Activated T-helper 17 cell treated with anti-CD3 and anti-CD28 coated beads, Interleukin-2, amount 50 U/mL, for 72 hours (primary cell): ENCODE measurements at regions not wholly inside any gene's neighbourhood (a gene's known extent, or its start where the extent isn't known, plus 50 kb on each side); places are given as distances from the start of the nearest gene placed in this dataset.
A peak's percentile ranks its signal among the peaks of the same experiment; 100 is the strongest.

Source experiments
- ATAC-seq: fragments of 150-1000 bp; cut with Tn5 transposase; replicated peaks from 2 replicates; pipeline ENCODE4 v1.10.0; 2021; ENCODE audit warnings: mild to moderate bottlenecking, moderate library complexity
- H3K27ac Mint-ChIP-seq: one replicate; pipeline ENCODE4 v1.8.0; 2022; ENCODE audit warnings: mixed read lengths
- H3K27me3 Mint-ChIP-seq: one replicate; pipeline ENCODE4 v1.8.0; 2022; ENCODE audit warnings: mixed read lengths
- H3K36me3 Mint-ChIP-seq: one replicate; pipeline ENCODE4 v1.8.0; 2022; ENCODE audit warnings: low read depth, mild to moderate bottlenecking, mixed read lengths
- H3K4me1 Mint-ChIP-seq: one replicate; pipeline ENCODE4 v1.8.0; 2022; ENCODE audit warnings: mixed read lengths
- H3K4me3 Mint-ChIP-seq: one replicate; pipeline ENCODE4 v1.8.0; 2022; ENCODE audit warnings: mild to moderate bottlenecking, mixed read lengths
- H3K9me3 Mint-ChIP-seq: one replicate; pipeline ENCODE4 v1.8.0; 2022; ENCODE audit warnings: mixed read lengths

DNA sequence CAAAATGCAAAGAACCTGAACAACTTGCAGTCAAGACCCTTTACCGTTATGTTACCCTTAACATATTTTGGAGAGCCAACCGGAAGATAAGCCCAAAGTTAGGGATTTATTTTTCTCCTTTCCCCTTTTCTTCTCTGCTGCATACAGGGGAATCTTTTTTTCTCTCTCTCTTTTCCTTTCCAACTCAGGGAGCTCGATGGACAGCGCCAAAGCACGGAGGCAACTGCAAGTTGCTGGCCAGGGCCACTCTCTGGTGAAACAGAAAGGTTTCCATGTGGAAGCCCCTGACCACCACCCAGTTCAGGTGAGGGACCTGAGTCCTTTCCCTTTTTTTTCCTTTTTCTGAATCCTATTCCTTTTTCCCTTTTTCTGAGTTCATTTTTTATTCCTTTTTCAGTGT, 98.8 kb upstream of the COX10 start:
- Mint-ChIP-seq H3K27me3 (no peaks in the 10 kb centered on the region), H3K4me3 (no peak overlapping the region), H3K9me3 (no peaks in the 10 kb centered on the region), H3K36me3 (no peaks in the 10 kb centered on the region), H3K27ac (no peak overlapping the region), H3K4me1 (peaks cover 15% of the 10 kb centered on the region)
- no peak for ATAC-seq

DNA sequence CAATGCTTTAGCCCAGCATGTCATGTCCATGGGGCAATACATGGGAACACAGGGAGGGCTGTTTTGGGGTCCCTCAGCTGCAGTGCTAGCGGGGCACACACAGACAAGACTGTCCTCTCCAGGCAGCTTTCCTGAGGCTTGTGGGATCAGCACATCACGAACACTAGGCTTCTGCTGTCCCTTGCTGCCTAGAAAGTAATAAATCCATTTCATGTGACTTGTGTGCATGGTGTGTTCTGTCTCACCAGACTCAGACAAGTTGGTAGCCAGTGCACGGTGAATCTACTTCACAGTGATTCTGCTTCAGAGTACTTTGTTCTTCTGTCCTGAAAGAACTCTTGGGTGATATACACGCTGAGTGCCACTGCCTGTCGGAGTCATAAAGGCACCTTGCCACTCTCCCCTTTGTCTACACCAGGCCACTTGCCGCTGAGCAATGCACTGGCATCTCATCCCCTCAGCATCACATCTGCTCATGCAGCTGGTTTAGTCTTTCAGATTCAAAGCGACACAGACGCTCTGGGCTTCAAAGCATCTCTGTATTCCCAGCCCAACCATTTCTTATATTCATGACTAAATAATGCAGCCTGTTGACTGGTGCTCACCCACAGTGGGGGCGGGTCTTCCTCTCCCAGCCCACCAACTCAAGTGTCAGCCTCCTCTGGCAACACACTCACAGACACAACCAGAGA, 95.2 kb upstream of the COX10 start:
- no peak for ATAC-seq
- Mint-ChIP-seq H3K4me1 (peaks cover 15% of the 10 kb centered on the region), H3K27ac (no peak overlapping the region), H3K4me3 (no peak overlapping the region), H3K9me3 (no peaks in the 10 kb centered on the region), H3K36me3 (peaks cover 5% of the 10 kb centered on the region), H3K27me3 (no peaks in the 10 kb centered on the region)

DNA sequence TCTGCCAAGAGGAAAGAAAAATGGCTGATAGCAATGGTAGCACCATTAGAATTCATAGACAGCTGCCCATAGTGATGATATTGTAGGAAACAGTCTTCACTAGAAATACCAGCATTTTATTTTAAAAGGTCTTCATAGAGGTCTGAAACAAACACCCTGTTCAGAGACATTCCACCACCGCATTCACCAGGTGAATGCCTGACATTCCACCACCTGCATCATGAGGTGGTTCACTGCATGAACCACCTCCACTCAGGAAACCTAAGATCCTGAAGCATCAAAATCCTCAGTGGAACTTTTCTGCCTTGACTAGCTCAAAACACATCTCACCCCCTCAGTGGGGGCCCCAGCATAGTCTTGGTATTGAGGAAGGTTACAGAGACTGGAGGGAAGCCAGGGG, 91.5 kb upstream of the COX10 start:
- Mint-ChIP-seq H3K27me3 (no peaks in the 10 kb centered on the region), H3K27ac (no peak overlapping the region), H3K36me3 (peaks cover 5% of the 10 kb centered on the region), H3K4me1 (no peaks in the 10 kb centered on the region), H3K4me3 (no peak overlapping the region), H3K9me3 (no peaks in the 10 kb centered on the region)
- no peak for ATAC-seq

DNA sequence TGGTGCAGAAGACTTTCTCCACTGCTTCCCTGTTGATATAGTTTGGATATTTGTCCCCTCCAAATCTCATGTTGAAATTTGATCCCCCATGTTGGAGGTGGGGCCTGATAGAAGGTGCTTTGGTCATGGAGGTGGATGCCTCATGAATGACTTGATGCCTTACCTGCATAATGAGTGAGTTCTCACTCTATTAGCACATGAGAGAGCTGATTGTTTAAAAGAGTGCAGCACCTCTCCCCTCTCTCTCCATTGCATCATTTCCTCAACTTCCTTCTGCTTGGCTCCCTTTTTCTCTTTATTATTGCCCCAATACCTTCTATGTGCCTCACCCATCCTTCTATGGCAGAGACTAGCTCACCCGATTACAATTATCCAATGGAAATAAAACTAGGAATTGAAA, 90.8 kb upstream of the COX10 start:
- no peak for ATAC-seq
- H3K27ac Mint-ChIP-seq: no peak overlapping the region

DNA sequence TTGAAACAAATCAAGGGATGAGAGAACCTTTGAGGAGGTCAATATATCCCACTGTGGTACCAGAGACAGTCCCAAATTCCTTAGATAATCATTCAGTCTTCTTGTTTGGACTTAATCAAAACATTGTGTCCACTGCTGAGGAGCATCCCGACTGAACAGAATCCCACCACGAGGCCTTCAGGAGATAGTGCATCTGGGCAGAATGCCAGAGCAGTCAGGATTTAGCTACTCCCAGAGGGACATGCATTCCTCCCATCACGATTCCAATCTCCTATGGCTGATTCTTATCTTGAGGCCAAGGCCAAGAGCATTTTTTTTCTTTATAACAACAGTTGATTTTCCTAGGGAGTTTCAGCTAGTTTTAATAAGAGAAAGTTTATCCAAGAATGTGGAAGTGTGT, 87.4 kb upstream of the COX10 start:
- H3K36me3 Mint-ChIP-seq: peaks cover 2% of the 10 kb centered on the region
- no peaks in the 10 kb centered on the region for H3K27me3 Mint-ChIP-seq
- no peak overlapping the region for H3K27ac Mint-ChIP-seq
- peaks cover 4% of the 10 kb centered on the region for H3K4me1 Mint-ChIP-seq
- H3K9me3 Mint-ChIP-seq: peaks cover 4% of the 10 kb centered on the region
- no peak overlapping the region for H3K4me3 Mint-ChIP-seq
- ATAC-seq: no peak

More for the DNA sequence above, 90.8 kb upstream of the COX10 start:
- Mint-ChIP-seq H3K27me3 (no peaks in the 10 kb centered on the region), H3K4me1 (no peaks in the 10 kb centered on the region), H3K4me3 (no peak overlapping the region), H3K36me3 (peaks cover 5% of the 10 kb centered on the region), H3K9me3 (no peaks in the 10 kb centered on the region)

DNA sequence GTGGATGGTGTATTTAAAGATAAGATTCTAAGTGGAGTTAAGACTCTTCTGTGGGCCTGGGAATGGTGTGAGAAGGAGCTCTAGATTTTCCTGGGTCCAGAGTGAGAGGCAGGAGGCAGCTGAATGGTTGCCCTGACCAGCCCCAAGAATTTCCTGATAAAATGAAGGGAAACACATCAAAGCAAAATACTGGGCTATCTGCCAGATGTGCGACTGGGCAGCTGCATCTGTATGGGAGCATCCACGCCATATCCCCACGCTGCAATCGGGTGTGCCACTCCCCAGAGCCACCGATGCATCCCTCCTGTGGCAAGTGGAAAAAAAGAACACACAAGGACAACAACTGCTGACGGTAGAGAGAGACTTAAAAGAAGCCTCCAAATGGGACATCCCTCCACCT, 84.3 kb upstream of the COX10 start:
- H3K9me3 Mint-ChIP-seq: peaks cover 4% of the 10 kb centered on the region
- H3K27ac Mint-ChIP-seq: no peak overlapping the region
- no peaks in the 10 kb centered on the region for H3K36me3 Mint-ChIP-seq
- H3K4me1 Mint-ChIP-seq: peaks cover 4% of the 10 kb centered on the region
- H3K4me3 Mint-ChIP-seq: no peak overlapping the region
- ATAC-seq: no peak
- H3K27me3 Mint-ChIP-seq: no peaks in the 10 kb centered on the region

DNA sequence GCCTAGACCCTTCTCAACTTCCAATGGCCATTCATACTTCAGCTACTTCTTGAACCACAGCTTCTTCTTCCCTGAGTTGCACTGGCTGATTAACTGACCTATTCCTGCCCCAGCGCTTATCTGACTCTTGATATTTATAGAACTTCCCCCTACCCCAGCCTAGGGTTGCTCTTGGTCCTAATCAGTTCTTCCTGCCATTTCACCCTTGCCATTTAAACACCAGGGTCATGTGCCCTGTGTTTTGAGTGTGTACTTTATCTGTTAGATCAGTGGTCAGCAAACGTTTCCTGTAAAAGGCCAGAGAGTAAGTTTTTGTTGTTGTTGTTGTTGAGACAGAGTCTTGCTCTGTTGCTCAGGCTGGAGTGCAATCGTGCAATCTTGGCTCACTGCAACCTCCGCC, 82.4 kb upstream of the COX10 start:
- no peaks in the 10 kb centered on the region for H3K36me3 Mint-ChIP-seq
- H3K9me3 Mint-ChIP-seq: peaks cover 4% of the 10 kb centered on the region
- H3K4me1 Mint-ChIP-seq: peaks cover 4% of the 10 kb centered on the region
- H3K27me3 Mint-ChIP-seq: no peaks in the 10 kb centered on the region
- no peak overlapping the region for H3K4me3 Mint-ChIP-seq
- ATAC-seq: no peak
- H3K27ac Mint-ChIP-seq: no peak overlapping the region

DNA sequence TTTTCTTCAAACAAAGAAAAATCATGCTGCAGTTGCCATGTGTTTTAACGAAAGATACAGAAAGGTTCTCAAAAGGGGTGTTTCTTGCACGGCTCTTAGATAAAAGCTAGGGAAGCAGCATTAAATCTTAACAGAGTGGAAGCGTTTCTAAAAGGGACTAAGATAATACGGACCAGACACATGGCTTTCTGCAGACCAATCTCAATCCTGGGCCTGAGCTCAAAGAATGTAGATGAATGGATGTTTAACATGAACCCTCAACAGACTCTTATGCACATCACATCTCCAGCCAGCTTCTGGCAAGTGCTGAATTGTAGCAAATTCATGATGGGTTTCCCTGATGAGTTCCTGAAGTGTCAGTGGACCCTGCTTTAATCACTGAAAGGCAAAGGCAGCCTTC, 80.2 kb upstream of the COX10 start:
- no peak for ATAC-seq
- H3K4me1 Mint-ChIP-seq: peaks cover 8% of the 10 kb centered on the region
- H3K27ac Mint-ChIP-seq: no peak overlapping the region
- H3K36me3 Mint-ChIP-seq: no peaks in the 10 kb centered on the region
- no peak overlapping the region for H3K4me3 Mint-ChIP-seq
- H3K9me3 Mint-ChIP-seq: peaks cover 4% of the 10 kb centered on the region
- no peaks in the 10 kb centered on the region for H3K27me3 Mint-ChIP-seq

DNA sequence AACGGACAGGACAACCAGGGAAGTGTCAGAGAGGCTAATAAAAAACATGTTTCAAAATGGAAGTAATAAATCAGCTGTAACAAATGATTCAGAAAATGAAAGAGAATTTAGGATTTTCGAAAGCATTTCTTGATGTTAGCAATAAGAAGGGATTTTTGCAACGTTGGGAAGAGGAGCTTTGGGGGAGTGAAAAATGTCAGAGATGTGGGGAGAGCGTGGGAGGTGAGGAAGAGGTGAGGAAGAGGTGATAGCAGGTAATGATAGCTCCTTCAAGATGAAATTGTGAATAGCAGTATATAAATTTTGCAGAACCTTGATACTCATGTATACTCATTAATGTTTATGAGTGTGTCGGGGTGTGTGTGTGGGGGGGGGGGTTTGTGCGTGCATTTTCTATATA, 76.2 kb upstream of the COX10 start:
- Mint-ChIP-seq H3K9me3 (no peaks in the 10 kb centered on the region), H3K27me3 (no peaks in the 10 kb centered on the region), H3K36me3 (no peaks in the 10 kb centered on the region), H3K4me3 (no peak overlapping the region), H3K4me1 (peaks cover 3% of the 10 kb centered on the region), H3K27ac (no peak overlapping the region)
- no peak for ATAC-seq

DNA sequence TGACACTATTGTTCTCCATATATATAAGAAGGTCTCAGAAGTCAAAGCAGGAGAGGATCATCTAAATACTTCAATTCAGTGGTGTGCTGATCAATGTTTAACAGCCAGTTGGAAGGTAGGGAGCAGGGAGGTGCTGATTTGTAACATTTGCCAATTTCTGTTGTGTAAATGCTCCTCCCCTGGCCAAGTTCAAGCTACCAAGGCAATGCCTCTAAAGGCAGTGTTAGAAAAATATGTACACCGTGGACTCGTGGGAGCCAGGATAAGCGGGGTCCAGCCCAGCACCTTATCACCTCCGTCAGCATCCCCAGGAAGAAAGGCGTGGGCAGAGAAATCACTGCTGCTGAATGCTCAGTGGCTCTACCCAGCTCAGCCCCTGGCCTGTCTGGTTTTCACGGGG, 75.3 kb upstream of the COX10 start:
- Mint-ChIP-seq H3K27ac (no peak overlapping the region), H3K9me3 (no peaks in the 10 kb centered on the region), H3K27me3 (no peaks in the 10 kb centered on the region), H3K4me1 (peaks cover 3% of the 10 kb centered on the region), H3K36me3 (no peaks in the 10 kb centered on the region), H3K4me3 (no peak overlapping the region)
- ATAC-seq: no peak

DNA sequence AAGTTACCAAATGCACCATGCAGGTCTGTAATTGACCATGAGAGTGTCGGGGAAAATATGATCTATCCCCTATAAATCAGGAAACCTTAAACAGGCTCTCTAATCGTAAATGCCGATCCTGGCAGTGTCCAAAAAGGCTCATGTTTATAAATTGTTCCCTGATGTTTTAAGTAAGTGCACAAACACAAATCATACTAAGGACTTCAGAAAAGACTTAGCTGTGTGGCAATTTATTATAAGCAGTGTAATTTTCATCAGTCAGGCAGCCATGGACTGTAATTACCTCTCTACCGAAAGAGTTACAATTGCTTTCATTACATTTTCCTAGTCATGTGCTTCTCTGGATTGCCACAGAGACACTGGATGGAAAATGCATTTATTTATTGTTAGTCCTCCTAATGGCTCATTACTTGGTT, 73.4 kb upstream of the COX10 start:
- ATAC-seq: no peak

DNA sequence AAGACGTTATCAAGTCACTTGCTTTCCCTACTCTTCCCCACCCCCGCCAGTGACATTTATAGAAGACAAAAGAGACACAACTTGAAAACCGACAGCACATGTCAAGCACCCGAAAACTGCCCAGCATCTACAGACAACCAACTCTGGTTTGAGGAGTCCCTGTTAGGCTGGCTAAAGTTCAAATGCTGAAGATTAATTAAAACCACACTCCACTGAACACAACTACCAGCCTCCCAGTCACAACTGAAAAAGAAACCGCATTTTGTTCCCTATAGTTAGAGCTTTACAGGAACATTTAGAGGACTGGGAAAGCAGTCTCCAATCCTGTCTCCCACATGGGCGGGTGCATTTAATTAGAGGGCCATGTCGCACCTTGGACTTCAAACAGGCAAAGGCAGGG, 73.0 kb upstream of the COX10 start:
- Mint-ChIP-seq H3K27ac (no peak overlapping the region), H3K27me3 (no peaks in the 10 kb centered on the region), H3K4me3 (no peak overlapping the region), H3K4me1 (peaks cover 3% of the 10 kb centered on the region), H3K36me3 (no peaks in the 10 kb centered on the region), H3K9me3 (peaks cover 4% of the 10 kb centered on the region)
- ATAC-seq: no peak

More for the DNA sequence above, 73.4 kb upstream of the COX10 start:
- no peak overlapping the region for H3K4me3 Mint-ChIP-seq
- H3K4me1 Mint-ChIP-seq: peaks cover 3% of the 10 kb centered on the region
- no peak overlapping the region for H3K27ac Mint-ChIP-seq
- H3K27me3 Mint-ChIP-seq: no peaks in the 10 kb centered on the region
- peaks cover under 1% of the 10 kb centered on the region for H3K9me3 Mint-ChIP-seq
- no peaks in the 10 kb centered on the region for H3K36me3 Mint-ChIP-seq

DNA sequence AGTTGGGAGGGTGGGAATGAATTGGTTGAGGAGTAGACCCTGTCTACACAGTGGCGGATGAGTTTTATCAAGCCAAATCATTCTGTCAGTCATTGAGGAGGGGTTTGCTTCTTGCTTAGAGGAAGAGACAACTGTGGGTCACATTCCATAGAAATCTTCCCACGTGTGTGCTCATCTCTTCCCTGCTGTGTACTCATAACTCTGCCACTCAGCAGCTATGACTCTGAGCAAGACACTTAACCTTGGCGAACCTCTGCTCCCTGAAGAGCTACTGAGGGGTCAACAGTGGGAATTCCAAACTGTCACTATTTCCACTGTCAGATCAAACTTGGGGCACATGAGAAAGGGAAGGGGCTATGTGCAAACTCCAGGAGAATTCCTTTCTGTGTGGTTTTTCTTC, 72.6 kb upstream of the COX10 start:
- Mint-ChIP-seq H3K27ac (no peak overlapping the region), H3K36me3 (no peaks in the 10 kb centered on the region), H3K27me3 (no peaks in the 10 kb centered on the region), H3K4me3 (no peak overlapping the region), H3K4me1 (peaks cover 3% of the 10 kb centered on the region), H3K9me3 (peaks cover 4% of the 10 kb centered on the region)
- ATAC-seq: no peak

DNA sequence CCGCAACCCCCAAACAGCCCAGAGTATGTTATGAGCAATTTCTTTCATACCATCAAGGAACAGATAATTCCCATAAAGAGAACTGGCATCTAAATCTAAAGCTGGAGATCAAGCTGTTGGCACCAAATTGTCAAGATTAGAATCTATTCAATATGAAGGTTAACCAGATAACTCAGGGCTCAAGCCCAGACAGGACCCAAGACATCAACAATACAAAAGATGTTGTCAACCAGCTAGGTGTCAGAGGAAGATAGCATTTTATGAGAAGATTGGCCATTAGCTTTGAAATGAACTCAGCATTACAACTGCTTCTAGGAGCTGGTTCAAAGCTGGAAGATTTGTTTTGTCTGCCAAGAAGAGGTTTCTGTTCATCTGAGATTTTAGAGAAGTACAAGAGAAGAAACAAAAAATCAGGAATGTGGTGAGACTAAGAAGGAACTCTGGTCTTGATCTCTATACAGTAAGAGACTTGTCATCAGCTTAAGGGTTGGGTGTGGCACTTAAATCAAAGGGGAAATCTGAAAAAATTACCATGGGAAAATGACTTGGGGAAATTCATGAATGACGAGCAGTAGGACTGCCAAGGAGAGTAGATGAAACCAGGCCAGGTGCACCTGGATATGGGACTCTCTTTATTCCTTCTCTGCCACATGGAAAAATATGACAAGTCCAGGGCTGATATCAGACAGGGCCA, 64.2 kb upstream of the COX10 start:
- Mint-ChIP-seq H3K4me3 (no peak overlapping the region), H3K4me1 (peaks cover 12% of the 10 kb centered on the region), H3K36me3 (no peaks in the 10 kb centered on the region), H3K9me3 (peaks cover 10% of the 10 kb centered on the region), H3K27ac (peak overlapping the region; percentile 32), H3K27me3 (no peaks in the 10 kb centered on the region)
- no peak for ATAC-seq

DNA sequence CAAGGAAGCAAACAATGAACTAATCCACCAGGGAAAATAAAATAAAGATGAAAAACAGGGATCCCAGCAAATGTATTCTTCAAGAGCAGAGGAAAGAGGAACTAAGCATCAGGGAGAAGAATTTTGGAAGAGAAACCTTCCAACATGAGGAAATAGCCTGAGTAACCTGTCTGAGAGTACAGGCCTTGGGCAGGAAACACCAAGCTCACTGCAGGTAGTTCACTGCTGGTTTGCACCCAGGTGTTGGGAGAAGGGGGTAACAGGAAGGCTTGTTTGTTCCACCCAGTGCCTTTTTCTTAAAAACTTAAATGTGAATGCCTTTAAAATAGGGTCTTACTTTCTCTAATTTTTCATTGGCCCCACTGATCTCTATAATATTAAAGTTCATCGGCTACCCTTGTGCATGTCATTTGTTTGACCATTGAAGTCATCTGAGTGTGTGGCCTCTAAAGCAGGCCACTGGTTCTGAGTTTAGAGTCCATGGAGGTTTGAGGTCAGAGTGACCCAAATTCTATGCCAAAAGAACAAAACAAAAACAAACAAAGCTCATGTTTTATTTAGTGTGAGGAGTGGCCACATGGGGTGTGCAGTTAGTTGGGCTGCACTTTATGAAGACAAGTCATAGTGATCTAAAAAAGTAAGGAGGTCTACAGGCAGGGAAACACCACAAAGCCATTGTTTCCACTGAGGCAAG, 62.9 kb upstream of the COX10 start:
- Mint-ChIP-seq H3K27me3 (no peaks in the 10 kb centered on the region), H3K27ac (no peak overlapping the region), H3K4me1 (peaks cover 12% of the 10 kb centered on the region), H3K4me3 (no peak overlapping the region), H3K9me3 (peaks cover 6% of the 10 kb centered on the region), H3K36me3 (no peaks in the 10 kb centered on the region)
- ATAC-seq: no peak
